Choroid plexus epithelial cell (primary cell): ENCODE measurements at regions not wholly inside any gene's neighbourhood (a gene's known extent, or its start where the extent isn't known, plus 50 kb on each side); places are given as distances from the start of the nearest gene placed in this dataset.
A peak's percentile ranks its signal among the peaks of the same experiment; 100 is the strongest.

Source experiments
- DNase-seq: peaks from one replicate; pipeline ENCODE4 v3.0.0-alpha.2; 2010; ENCODE audit warnings: low read depth
- H3K4me3 ChIP-seq: 2 replicates; pipeline ENCODE4 v1.5.1; 2011; ENCODE audit warnings: low read depth, mild to moderate bottlenecking, control low read depth, low read length, moderate library complexity
- TF ChIP-seq, protein P1 (sequence below): conservative IDR thresholded peaks from 2 replicates; pipeline ENCODE4 v1.5.1; 2011; ENCODE audit warnings: low read depth, mild to moderate bottlenecking, control low read depth, inconsistent platforms, low read length, moderate library complexity

DNA sequence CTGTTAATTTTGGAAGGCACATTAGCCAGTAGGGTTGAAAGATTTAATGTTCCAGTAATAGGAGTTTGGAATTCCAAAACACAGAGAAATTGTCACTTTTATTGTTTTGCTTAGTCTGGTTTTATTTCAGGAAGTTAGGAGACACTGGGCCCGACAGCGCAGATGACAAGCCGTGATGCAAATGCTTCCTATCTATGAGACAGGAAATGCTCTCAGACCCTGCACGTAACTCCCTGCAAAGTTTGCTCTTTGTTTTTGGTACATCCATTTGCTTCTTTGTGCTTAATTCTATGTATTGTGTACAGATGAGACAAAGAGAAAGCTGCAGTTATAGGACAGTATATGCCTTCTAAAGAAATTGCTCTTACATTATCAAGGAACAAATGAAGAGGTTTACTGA, 201.6 kb upstream of the SGK1 start:
- TF ChIP-seq, protein P1, sequence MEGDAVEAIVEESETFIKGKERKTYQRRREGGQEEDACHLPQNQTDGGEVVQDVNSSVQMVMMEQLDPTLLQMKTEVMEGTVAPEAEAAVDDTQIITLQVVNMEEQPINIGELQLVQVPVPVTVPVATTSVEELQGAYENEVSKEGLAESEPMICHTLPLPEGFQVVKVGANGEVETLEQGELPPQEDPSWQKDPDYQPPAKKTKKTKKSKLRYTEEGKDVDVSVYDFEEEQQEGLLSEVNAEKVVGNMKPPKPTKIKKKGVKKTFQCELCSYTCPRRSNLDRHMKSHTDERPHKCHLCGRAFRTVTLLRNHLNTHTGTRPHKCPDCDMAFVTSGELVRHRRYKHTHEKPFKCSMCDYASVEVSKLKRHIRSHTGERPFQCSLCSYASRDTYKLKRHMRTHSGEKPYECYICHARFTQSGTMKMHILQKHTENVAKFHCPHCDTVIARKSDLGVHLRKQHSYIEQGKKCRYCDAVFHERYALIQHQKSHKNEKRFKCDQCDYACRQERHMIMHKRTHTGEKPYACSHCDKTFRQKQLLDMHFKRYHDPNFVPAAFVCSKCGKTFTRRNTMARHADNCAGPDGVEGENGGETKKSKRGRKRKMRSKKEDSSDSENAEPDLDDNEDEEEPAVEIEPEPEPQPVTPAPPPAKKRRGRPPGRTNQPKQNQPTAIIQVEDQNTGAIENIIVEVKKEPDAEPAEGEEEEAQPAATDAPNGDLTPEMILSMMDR = no peak
- DNase-seq = peak; percentile 63

DNA sequence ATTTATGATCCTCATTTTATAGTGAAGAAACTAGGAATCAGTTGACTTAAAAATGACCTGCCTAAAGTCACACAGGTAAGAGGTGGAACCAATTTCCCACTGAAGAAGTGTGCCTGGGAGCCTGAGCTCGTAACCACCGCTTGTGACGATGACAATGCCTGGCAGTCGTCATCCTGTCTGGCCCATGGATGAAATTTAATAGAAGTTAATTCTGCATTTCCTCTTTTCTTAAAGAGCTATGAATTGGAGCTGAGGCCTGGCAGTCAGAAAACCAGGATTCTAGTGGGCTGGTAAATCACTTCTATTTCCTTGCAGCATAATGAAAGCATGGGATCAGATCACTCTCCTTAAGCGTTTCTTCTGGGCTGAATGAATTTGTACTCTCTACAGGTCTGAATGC, 200.0 kb upstream of the SGK1 start:
- no peak overlapping the region for H3K4me3 ChIP-seq
- TF ChIP-seq, protein P1 = no peak
- no peak for DNase-seq

More for the DNA sequence above, 201.6 kb upstream of the SGK1 start:
- H3K4me3 ChIP-seq = no peak overlapping the region

DNA sequence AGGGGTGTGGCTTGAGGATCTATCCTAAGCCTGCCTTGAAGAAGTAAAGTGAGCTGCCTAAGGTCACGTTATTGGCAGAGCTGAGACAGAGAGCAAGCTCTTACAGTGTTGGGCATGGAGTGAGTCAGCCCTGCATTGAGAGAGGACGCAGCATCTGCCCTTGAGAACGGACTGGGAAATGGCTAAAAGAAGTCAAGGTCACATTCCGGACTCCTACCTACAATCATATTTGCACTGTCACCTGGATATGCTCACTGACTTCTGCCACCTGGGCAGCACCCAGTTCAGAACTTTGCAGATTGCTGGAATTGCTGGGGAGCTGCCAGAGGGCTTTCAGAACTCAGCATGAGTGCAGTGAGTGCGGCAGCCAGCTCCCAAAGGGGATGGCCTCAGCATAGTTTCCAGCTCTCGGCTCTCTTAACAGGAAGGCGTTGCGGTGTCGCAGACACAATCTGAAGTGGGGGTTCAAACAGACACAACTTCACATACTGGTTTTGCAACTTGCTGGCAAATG, 199.3 kb upstream of the SGK1 start:
- TF ChIP-seq, protein P1 = no peak
- H3K4me3 ChIP-seq = no peak overlapping the region
- peak; percentile 98 for DNase-seq

DNA sequence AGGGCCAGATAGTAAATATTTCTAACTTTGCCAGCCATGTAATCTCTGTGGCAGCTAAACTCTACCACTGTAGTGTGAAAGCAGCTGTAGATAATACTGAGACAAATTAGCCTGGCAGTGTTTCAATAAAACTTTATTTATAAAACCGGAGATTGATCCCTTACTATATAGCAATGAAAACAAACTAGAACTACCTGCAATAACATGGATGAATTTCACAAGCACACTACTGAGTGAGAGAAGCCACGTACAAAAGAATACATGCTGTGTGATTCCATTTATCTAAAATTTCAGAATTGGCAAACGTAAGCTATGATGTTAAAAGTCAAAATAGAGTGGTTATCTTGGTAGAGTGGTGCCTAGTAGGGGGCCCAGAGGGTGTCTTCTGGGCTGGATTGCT, 198.7 kb upstream of the SGK1 start:
- DNase-seq = peak; percentile 60
- TF ChIP-seq, protein P1 = no peak
- no peak overlapping the region for H3K4me3 ChIP-seq

DNA sequence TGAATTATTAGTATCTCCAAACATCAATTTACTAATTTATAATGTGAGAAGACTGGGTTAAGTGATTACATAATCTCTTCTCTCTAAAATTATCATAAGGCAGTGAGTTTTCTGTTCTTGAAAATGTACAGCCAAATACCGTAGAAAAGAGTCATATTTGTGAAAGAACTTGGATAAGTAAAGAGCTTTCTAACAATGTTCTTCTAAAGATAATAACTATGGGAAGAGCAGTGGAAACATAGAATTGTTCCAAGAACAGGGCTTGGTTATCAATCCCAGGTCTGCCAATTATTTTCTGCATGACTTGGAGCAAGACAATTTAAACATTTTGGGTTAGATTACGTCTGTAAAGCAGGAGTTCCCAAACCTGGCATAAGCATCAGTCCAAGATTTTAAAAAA, 198.1 kb upstream of the SGK1 start:
- TF ChIP-seq, protein P1 = no peak
- no peak overlapping the region for H3K4me3 ChIP-seq
- peak; percentile 68 for DNase-seq

DNA sequence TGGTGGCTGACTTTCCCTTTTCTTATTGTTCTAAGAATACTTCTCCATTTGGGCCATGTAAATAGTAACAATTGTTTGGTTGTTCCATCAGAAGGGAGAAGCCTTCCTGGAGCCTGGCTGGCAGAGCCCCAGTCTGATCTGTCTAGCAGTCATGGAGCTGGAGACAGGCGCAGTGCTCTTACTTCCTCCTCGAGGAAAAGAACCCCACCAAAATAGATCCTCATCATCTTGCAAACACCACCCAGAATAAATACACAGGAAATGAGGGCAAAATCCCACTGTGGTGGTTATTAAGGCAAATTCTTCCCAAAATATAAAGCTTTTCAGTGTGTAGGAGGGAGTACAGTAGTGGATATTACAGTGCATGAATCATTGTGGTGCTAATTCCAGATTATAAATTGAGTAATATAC, 195.1 kb upstream of the SGK1 start:
- no peak for DNase-seq
- H3K4me3 ChIP-seq = no peak overlapping the region
- TF ChIP-seq, protein P1 = no peak

DNA sequence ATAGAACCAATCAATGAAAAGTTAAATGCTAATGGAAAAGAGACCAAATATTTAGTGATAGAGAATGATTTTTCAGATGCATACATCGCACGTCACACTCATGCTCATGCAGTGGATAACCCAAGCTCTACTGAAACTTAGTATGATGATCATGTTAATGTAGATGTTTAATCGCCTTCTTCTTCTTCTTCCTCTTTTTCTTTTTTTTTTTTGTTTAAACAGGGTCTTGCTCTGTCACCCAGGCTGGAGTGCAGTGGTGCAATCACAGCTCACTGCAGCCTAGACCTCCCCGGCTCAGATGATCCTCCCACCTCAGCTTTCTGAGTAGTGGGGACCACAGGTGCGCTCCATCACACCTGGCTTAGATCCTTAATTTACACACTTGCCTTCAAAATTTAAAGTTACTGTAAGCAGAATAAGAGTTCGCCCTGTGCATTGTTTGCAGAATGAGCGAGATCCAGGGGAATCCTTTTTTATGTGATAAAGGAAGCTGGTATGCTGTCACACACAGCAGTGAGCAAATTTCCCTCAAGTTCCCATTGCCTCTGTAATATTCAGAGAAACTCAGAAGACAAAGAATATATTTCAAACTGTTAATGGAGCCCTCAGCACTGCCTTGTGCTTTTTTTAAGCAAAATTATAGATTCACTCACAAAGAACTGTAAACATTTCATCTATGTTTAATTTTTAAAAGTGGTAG, 194.2 kb upstream of the SGK1 start:
- TF ChIP-seq, protein P1 = no peak
- no peak for DNase-seq
- no peak overlapping the region for H3K4me3 ChIP-seq
